Esophagus (tissue), 2 donors: ENCODE measurements at regions not wholly inside any gene's neighbourhood (a gene's known extent, or its start where the extent isn't known, plus 50 kb on each side); places are given as distances from the start of the nearest gene placed in this dataset.

Source experiments
- H3K27ac ChIP-seq, 2 donors: one replicate each; pipeline ENCODE4 v1.5.1; 2013; ENCODE audit warnings: low read depth in 2 of 2, mild to moderate bottlenecking in 2 of 2, inconsistent platforms in 1 of 2, low read length in 1 of 2, moderate library complexity in 1 of 2
- H3K27me3 ChIP-seq, 2 donors: one replicate each; pipeline ENCODE4 v1.6.1; 2013; ENCODE audit warnings: low read length in 2 of 2, control low read depth in 1 of 2, mild to moderate bottlenecking in 1 of 2; ENCODE audit not compliant: insufficient read depth in 2 of 2, control insufficient read depth in 1 of 2
- H3K36me3 ChIP-seq, 2 donors: one replicate each; pipeline ENCODE4 v1.6.1; 2013; ENCODE audit warnings: low read length in 1 of 2; ENCODE audit not compliant: control insufficient read depth in 2 of 2, insufficient read depth in 2 of 2
- H3K4me1 ChIP-seq, 2 donors: one replicate each; pipeline ENCODE4 v1.6.1; 2013; ENCODE audit warnings: low read length in 1 of 2; ENCODE audit not compliant: control insufficient read depth in 2 of 2, insufficient read depth in 2 of 2
- H3K4me3 ChIP-seq, 2 donors: one replicate each; pipeline ENCODE4 v1.5.1; 2013; ENCODE audit warnings: low read length in 2 of 2, mild to moderate bottlenecking in 2 of 2, low read depth in 1 of 2, moderate library complexity in 1 of 2
- H3K9me3 ChIP-seq, 2 donors: one replicate each; pipeline ENCODE4 v1.6.1; 2013; ENCODE audit warnings: mild to moderate bottlenecking in 2 of 2, low read depth in 1 of 2, low read length in 1 of 2, moderate library complexity in 1 of 2; ENCODE audit not compliant: control insufficient read depth in 2 of 2, insufficient read depth in 1 of 2
- WGBS, 2 donors: extraction: QIAGEN DNeasy Blood & Tissue Kit; methylation state at CpG; one replicate each; pipeline ENCODE4 v1.1.7; 2013; 5-methylcytosine and 5-hydroxymethylcytosine counted together
- donor health status: healthy with polysubstance abuse.
- donor health status: Bipolar disorder and iron deficiency.

GRCh38 chr12:30395190-30395589 is 300.5 kb downstream of the IPO8 start:
- Histone ChIP-seq H3K36me3 (no peaks in the 10 kb centered on the region), H3K27me3 (no peaks in the 10 kb centered on the region), H3K4me3 (no peak overlapping the region), H3K9me3 (no peaks in the 10 kb centered on the region), H3K4me1 (no peaks in the 10 kb centered on the region), H3K27ac (no peak overlapping the region)
- WGBS, 2 donors, result 56 to 76% methylated on average over 3 of the region's 3 CpGs

DNA sequence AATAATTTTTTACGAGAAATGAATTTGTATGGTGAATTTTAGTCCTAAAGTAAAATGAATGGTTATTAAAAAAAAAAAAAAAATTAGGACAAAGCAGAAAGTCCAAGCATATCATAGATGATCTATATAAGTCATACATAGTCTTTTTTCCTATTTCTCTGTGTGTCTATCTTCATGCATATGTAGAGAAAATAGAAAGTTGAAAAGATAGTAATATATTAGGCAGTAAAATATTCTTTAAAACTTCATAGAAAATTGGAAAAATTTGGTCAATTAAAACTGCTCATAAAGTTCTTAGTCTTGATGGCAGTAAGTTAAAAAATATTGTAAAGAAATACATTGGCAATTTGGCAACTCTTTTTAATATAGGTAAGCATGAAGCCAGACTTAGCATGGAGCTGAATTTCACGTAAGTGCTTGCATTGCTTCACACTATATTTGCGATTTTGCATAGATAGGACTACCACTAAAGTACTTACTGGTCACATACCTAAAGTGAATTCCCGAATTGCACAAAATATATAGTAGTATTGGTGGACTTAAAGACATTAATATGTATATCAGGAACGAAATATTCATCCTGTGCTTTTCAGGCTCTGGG is 303.8 kb downstream of the IPO8 start:
- H3K36me3 ChIP-seq, result no peaks in the 10 kb centered on the region
- no peaks in the 10 kb centered on the region for H3K4me1 ChIP-seq
- H3K4me3 ChIP-seq, result no peak overlapping the region
- H3K27me3 ChIP-seq, result no peaks in the 10 kb centered on the region
- no peaks in the 10 kb centered on the region for H3K9me3 ChIP-seq
- H3K27ac ChIP-seq, result no peak overlapping the region
- 80 to 84% methylated on average over 5 of the region's 5 CpGs for WGBS, 2 donors

DNA sequence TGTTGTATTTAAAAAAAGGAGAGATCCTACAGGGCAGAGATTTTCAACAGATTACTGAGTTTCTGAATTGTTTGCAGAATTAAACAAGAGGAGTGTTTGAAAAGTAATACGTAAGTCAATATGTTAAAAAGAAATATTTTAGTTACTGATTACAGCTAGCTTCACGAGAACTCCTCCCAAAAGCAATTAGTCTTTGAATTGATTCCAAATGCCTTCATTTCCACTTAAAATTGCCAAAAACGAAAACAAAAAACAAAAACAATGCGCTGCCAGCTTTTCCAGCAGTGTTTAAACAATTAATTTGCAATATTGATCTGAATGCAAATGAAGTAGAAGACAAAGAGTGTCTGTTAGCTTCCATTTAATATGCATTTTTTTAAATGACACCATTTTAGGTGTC is 310.0 kb downstream of the IPO8 start:
- Histone ChIP-seq H3K4me3 (no peak overlapping the region), H3K27ac (no peak overlapping the region), H3K9me3 (no peaks in the 10 kb centered on the region), H3K36me3 (no peaks in the 10 kb centered on the region), H3K4me1 (no peaks in the 10 kb centered on the region), H3K27me3 (no peaks in the 10 kb centered on the region)
- 71 to 75% methylated on average over 4 of the region's 4 CpGs for WGBS, 2 donors

GRCh38 chr12:30384976-30385375 is 310.7 kb downstream of the IPO8 start:
- H3K36me3 ChIP-seq, result no peaks in the 10 kb centered on the region
- 90 to 97% methylated on average over 1 of the region's 1 CpG for WGBS, 2 donors
- H3K27me3 ChIP-seq, result no peaks in the 10 kb centered on the region
- no peak overlapping the region for H3K4me3 ChIP-seq
- no peaks in the 10 kb centered on the region for H3K4me1 ChIP-seq
- H3K27ac ChIP-seq, result no peak overlapping the region
- H3K9me3 ChIP-seq, result no peaks in the 10 kb centered on the region

- no peaks in the 10 kb centered on the region for H3K36me3 ChIP-seq
- 92 to 94% methylated on average over 1 of the region's 1 CpG for WGBS, 2 donors
- H3K9me3 ChIP-seq, result no peaks in the 10 kb centered on the region
- H3K27ac ChIP-seq, result no peak overlapping the region
- no peaks in the 10 kb centered on the region for H3K4me1 ChIP-seq
- no peak overlapping the region for H3K4me3 ChIP-seq
- no peaks in the 10 kb centered on the region for H3K27me3 ChIP-seq
Measured at GRCh38 chr12:30378307-30378706, 317.4 kb downstream of the IPO8 start.

DNA sequence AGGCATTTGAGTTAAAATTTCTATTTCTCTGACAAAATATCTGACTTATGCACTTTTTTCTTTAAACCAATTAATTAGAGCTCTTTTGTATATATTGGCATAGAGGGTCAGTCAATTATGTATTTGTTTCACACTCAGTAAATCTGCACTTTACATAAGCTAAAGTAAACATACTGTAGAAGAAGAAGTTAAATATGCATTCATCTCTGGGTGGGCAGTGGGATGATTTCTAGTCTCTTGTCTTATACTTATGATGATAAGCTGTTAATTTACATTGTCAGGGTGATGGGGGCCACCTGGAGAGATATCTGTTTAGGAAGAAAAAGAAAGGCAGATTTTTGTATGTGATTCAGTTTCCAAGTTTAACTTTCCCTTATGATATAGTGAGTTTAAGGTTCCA is 330.8 kb downstream of the IPO8 start:
- Histone ChIP-seq H3K4me1 (no peaks in the 10 kb centered on the region), H3K4me3 (no peak overlapping the region), H3K9me3 (no peaks in the 10 kb centered on the region), H3K36me3 (no peaks in the 10 kb centered on the region), H3K27ac (no peak overlapping the region), H3K27me3 (no peaks in the 10 kb centered on the region)

DNA sequence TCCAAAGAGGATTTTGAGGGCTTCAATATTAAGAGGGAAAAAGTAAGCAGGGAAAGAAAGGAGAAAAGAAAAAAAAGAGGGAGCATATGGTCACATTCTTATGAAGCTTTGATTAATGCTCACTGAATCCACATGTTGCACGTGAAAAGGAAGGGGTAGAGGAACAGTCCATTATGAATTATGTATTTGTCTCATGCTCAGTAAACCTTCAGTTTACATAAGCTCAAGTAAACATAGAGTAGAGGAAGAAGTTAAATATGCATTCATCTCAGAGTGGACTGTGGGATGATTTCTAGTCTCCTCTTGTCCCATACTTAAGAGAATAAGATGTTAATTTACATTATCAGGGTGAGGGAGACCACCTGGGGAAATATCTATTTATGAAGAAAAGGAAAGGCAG is 334.5 kb downstream of the IPO8 start:
- Histone ChIP-seq H3K4me1 (no peaks in the 10 kb centered on the region), H3K9me3 (no peaks in the 10 kb centered on the region), H3K27ac (no peak overlapping the region), H3K4me3 (no peak overlapping the region), H3K36me3 (no peaks in the 10 kb centered on the region), H3K27me3 (no peaks in the 10 kb centered on the region)
- 8 to 41% methylated on average over 1 of the region's 1 CpG for WGBS, 2 donors

DNA sequence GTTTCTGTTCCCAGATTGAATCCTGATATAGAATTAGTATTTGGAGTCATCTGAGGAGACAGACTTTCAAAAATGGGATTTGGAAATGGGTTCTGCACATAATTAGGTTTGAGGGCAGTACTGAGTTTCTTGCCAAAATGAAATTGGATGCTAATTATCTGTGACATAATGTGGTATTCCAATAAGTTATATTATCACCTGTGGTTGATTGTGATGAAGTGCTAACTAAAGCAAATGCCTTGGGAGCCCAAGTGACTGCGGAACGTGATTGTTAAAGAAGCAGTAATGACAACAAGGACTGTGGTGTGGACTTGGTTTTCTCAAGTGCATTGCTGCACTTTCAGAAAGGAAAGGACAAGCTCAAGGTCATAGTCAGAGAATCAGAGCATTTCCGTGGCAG is 337.0 kb downstream of the IPO8 start:
- no peak overlapping the region for H3K27ac ChIP-seq
- H3K4me3 ChIP-seq, result no peak overlapping the region
- WGBS, 2 donors, result 60 to 84% methylated on average over 3 of the region's 3 CpGs
- no peaks in the 10 kb centered on the region for H3K27me3 ChIP-seq
- no peaks in the 10 kb centered on the region for H3K9me3 ChIP-seq
- no peaks in the 10 kb centered on the region for H3K4me1 ChIP-seq
- H3K36me3 ChIP-seq, result no peaks in the 10 kb centered on the region

DNA sequence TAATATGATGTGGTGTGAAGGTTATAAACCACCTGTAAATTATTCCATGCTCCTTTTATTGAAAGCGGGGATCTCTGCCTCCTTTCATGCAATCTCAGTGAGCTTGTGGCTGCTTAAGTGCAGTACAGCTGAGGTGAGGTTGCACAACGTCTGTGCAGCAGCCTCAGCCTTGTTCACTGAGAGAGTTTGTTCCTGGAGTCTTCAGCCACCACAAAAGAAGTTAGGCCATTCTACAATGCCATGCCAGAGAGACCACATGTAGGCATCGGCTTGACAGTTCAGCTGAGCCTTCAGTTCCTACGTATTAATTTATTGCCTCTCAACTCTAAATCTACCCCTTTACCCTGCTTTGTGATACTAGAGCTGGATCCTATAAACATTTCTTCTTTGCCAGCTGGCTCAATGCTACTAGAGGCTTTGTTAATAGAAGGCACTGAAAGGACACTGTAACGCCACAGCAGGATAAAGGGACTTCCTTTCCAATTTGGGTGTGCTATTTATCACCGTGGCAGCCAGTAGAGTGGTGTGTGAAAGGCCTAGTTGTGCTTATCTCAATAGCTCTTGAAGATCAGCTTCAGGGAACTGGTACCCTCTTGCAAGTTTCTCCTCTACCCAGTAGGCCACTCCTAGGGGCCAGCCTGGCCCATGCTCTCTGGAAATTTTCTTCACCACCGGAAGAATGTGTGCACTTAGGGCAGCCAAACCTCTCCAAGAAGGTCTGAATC is 337.7 kb downstream of the IPO8 start:
- H3K27ac ChIP-seq, result no peak overlapping the region
- 47 to 50% methylated on average over 7 of the region's 7 CpGs for WGBS, 2 donors
- H3K4me3 ChIP-seq, result no peak overlapping the region
- H3K4me1 ChIP-seq, result no peaks in the 10 kb centered on the region
- no peaks in the 10 kb centered on the region for H3K36me3 ChIP-seq
- H3K27me3 ChIP-seq, result no peaks in the 10 kb centered on the region
- H3K9me3 ChIP-seq, result no peaks in the 10 kb centered on the region
